RWPE2 (cell line): ENCODE measurements at regions not wholly inside any gene's neighbourhood (a gene's known extent, or its start where the extent isn't known, plus 50 kb on each side); places are given as distances from the start of the nearest gene placed in this dataset.

Source experiments
- ATAC-seq: fragments of 200-7000 bp; cut with Tn5 transposase; 3 replicates; pipeline ENCODE4 v1.9.1; 2021; ENCODE audit warnings: low read depth
- DNase-seq: peaks from one replicate; pipeline ENCODE4 v3.0.0-alpha.2; 2020; ENCODE audit warnings: low spot score
- H3K27ac ChIP-seq: fragments of 450-650 bp; 2 replicates; pipeline ENCODE4 v1.5.1; 2017; ENCODE audit warnings: mild to moderate bottlenecking; ENCODE audit not compliant: poor library complexity, severe bottlenecking
- H3K27me3 ChIP-seq: fragments of 250-450 bp; sonication (Bioruptor Pico); 2 replicates; pipeline ENCODE4 v1.5.1; 2021; ENCODE audit warnings: mild to moderate bottlenecking, moderate library complexity; ENCODE audit not compliant: insufficient read depth, poor library complexity, severe bottlenecking
- H3K36me3 ChIP-seq: fragments of 250-450 bp; sonication (Bioruptor Pico); 2 replicates; pipeline ENCODE4 v1.5.1; 2020; ENCODE audit warnings: low read depth, mild to moderate bottlenecking, moderate library complexity
- H3K4me1 ChIP-seq: fragments of 250-450 bp; sonication (Bioruptor Pico); 2 replicates; pipeline ENCODE4 v1.5.1; 2021; ENCODE audit warnings: mild to moderate bottlenecking, moderate library complexity; ENCODE audit not compliant: insufficient read depth, poor library complexity, severe bottlenecking
- H3K4me3 ChIP-seq: fragments of 250-450 bp; sonication (Bioruptor Pico); 2 replicates; pipeline ENCODE4 v1.5.1; 2021; ENCODE audit warnings: mild to moderate bottlenecking, moderate library complexity; ENCODE audit not compliant: severe bottlenecking
- H3K9me3 ChIP-seq: fragments of 250-450 bp; sonication (Bioruptor Pico); 2 replicates; pipeline ENCODE4 v1.5.1; 2021; ENCODE audit warnings: mild to moderate bottlenecking, moderate library complexity; ENCODE audit not compliant: severe bottlenecking
- TF ChIP-seq, protein P1 (sequence below): fragments of 450-650 bp; IDR thresholded peaks from one replicate; pipeline ENCODE4 v1.5.1; 2017; ENCODE audit warnings: mild to moderate bottlenecking, moderate library complexity; ENCODE audit not compliant: poor library complexity, severe bottlenecking

- TF ChIP-seq, protein P1, sequence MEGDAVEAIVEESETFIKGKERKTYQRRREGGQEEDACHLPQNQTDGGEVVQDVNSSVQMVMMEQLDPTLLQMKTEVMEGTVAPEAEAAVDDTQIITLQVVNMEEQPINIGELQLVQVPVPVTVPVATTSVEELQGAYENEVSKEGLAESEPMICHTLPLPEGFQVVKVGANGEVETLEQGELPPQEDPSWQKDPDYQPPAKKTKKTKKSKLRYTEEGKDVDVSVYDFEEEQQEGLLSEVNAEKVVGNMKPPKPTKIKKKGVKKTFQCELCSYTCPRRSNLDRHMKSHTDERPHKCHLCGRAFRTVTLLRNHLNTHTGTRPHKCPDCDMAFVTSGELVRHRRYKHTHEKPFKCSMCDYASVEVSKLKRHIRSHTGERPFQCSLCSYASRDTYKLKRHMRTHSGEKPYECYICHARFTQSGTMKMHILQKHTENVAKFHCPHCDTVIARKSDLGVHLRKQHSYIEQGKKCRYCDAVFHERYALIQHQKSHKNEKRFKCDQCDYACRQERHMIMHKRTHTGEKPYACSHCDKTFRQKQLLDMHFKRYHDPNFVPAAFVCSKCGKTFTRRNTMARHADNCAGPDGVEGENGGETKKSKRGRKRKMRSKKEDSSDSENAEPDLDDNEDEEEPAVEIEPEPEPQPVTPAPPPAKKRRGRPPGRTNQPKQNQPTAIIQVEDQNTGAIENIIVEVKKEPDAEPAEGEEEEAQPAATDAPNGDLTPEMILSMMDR: no peak
- no peak for DNase-seq
- Histone ChIP-seq H3K9me3 (no peaks in the 10 kb centered on the region), H3K27ac (no peak overlapping the region), H3K4me3 (no peak overlapping the region), H3K27me3 (no peaks in the 10 kb centered on the region), H3K4me1 (peaks cover 8% of the 10 kb centered on the region), H3K36me3 (no peaks in the 10 kb centered on the region)
- no peak for ATAC-seq
Measured at GRCh38 chr7:106465704-106466468, 181.1 kb upstream of the NAMPT start.

DNA sequence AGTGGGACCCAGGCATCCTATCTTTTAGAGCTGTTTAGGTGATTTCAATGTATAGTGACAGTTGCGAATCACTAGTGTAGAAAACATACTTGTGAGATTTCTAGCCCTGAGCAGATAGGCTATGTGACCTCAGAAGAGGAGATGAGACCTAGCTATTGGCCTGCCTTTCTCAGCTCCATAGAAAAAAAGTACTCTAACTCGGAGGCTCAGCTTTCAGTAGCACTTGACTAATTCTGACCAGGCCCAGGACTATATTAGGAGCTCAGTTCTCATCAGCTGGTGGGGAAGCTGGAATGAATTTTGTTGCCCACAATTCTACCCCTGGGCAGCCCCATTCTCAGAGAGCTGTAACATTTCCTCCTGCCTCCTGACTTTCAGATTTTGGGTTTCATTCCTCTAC lies 179.9 kb upstream of the NAMPT start:
- no peak overlapping the region for H3K27ac ChIP-seq
- TF ChIP-seq, protein P1: no peak
- H3K4me1 ChIP-seq: peaks cover 14% of the 10 kb centered on the region
- H3K9me3 ChIP-seq: no peaks in the 10 kb centered on the region
- no peak for DNase-seq
- no peaks in the 10 kb centered on the region for H3K36me3 ChIP-seq
- H3K27me3 ChIP-seq: no peaks in the 10 kb centered on the region
- no peak for ATAC-seq
- no peak overlapping the region for H3K4me3 ChIP-seq

- DNase-seq (no peak), ATAC-seq (no peak)
- TF ChIP-seq, protein P1: no peak
- Histone ChIP-seq H3K27ac (no peak overlapping the region), H3K9me3 (no peaks in the 10 kb centered on the region), H3K27me3 (no peaks in the 10 kb centered on the region), H3K4me3 (no peak overlapping the region), H3K4me1 (peaks cover 14% of the 10 kb centered on the region), H3K36me3 (no peaks in the 10 kb centered on the region)
Measured at GRCh38 chr7:106463851-106464611, 179.2 kb upstream of the NAMPT start.

- TF ChIP-seq, protein P1: no peak
- Histone ChIP-seq H3K27me3 (no peaks in the 10 kb centered on the region), H3K36me3 (no peaks in the 10 kb centered on the region), H3K27ac (no peak overlapping the region), H3K9me3 (no peaks in the 10 kb centered on the region), H3K4me1 (peaks cover 14% of the 10 kb centered on the region), H3K4me3 (no peak overlapping the region)
- no peak for ATAC-seq
- no peak for DNase-seq
Measured at GRCh38 chr7:106462914-106463482, 178.2 kb upstream of the NAMPT start.
